Ishikawa (cell line): ENCODE measurements at regions not wholly inside any gene's neighbourhood (a gene's known extent, or its start where the extent isn't known, plus 50 kb on each side); places are given as distances from the start of the nearest gene placed in this dataset.

ENCODE experiments used
- EGR1 ChIP-seq: IDR thresholded peaks from 2 replicates; pipeline ENCODE4 v1.6.1; 2012
- EP300 ChIP-seq: IDR thresholded peaks from 2 replicates; pipeline ENCODE4 v1.6.1; 2012; ENCODE audit warnings: borderline replicate concordance
- FOXM1 ChIP-seq: IDR thresholded peaks from 2 replicates; pipeline ENCODE4 v1.6.1; 2012; ENCODE audit warnings: low read depth, borderline replicate concordance
- TAF1 ChIP-seq: IDR thresholded peaks from 2 replicates; pipeline ENCODE4 v1.6.1; 2012; ENCODE audit warnings: low read depth, mild to moderate bottlenecking
- YY1 ChIP-seq: IDR thresholded peaks from 2 replicates; pipeline ENCODE4 v1.6.1; 2012; ENCODE audit warnings: low read depth
- TF ChIP-seq, protein P1 (sequence below): IDR thresholded peaks from 2 replicates; pipeline ENCODE4 v1.6.1; 2012; ENCODE audit warnings: low read depth, mild to moderate bottlenecking
- TF ChIP-seq, protein P2 (sequence below): IDR thresholded peaks from 2 replicates; pipeline ENCODE4 v1.6.1; 2012

DNA sequence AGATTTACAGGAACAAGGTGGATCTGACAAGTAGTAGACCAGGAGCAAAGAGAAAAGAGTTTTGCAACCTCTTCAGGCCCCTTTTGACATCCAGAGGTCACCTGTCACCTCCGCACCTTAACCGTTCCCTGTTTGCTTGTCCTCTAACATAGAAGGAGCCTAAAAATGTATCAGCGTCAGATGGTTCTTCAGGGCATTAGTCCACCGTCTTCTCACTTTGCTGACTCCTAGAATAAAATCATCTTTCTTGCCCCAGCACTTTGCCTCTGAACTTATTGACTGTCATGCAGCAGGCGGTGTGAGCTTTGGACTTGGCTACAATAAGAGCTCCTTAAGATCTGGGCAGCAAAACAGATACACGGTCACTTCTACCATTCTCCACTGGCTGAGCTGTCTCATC, 339.7 kb upstream of the B3GAT1 start:
- no peak for TF ChIP-seq TAF1
- no peak for TF ChIP-seq YY1
- TF ChIP-seq, protein P1, sequence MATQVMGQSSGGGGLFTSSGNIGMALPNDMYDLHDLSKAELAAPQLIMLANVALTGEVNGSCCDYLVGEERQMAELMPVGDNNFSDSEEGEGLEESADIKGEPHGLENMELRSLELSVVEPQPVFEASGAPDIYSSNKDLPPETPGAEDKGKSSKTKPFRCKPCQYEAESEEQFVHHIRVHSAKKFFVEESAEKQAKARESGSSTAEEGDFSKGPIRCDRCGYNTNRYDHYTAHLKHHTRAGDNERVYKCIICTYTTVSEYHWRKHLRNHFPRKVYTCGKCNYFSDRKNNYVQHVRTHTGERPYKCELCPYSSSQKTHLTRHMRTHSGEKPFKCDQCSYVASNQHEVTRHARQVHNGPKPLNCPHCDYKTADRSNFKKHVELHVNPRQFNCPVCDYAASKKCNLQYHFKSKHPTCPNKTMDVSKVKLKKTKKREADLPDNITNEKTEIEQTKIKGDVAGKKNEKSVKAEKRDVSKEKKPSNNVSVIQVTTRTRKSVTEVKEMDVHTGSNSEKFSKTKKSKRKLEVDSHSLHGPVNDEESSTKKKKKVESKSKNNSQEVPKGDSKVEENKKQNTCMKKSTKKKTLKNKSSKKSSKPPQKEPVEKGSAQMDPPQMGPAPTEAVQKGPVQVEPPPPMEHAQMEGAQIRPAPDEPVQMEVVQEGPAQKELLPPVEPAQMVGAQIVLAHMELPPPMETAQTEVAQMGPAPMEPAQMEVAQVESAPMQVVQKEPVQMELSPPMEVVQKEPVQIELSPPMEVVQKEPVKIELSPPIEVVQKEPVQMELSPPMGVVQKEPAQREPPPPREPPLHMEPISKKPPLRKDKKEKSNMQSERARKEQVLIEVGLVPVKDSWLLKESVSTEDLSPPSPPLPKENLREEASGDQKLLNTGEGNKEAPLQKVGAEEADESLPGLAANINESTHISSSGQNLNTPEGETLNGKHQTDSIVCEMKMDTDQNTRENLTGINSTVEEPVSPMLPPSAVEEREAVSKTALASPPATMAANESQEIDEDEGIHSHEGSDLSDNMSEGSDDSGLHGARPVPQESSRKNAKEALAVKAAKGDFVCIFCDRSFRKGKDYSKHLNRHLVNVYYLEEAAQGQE = no peak
- TF ChIP-seq, protein P2, sequence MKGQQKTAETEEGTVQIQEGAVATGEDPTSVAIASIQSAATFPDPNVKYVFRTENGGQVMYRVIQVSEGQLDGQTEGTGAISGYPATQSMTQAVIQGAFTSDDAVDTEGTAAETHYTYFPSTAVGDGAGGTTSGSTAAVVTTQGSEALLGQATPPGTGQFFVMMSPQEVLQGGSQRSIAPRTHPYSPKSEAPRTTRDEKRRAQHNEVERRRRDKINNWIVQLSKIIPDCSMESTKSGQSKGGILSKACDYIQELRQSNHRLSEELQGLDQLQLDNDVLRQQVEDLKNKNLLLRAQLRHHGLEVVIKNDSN = no peak
- no peak for TF ChIP-seq EGR1
- no peak for TF ChIP-seq EP300
- no peak for TF ChIP-seq FOXM1
